SK-N-SH (cell line): ENCODE measurements at regions not wholly inside any gene's neighbourhood (a gene's known extent, or its start where the extent isn't known, plus 50 kb on each side); places are given as distances from the start of the nearest gene placed in this dataset.

Experiments
- CTCF ChIA-PET: fragments of 300-600, 350-600 bp; formaldehyde crosslinking; extraction: SDS; loops from one replicate; lab custom pipeline; 2021; lab: Yijun Ruan, JAX
- POLR2A ChIA-PET: fragments of 350-600 bp; sonication (Branson Sonifier 250); formaldehyde crosslinking; extraction: SDS; loops from one replicate; lab custom pipeline; 2020; ENCODE audit warnings: antibody characterized with exemption, inconsistent platforms; lab: Yijun Ruan, JAX
- DNase-seq: peaks from one replicate; pipeline ENCODE4 v3.0.0; 2012
- H2AFZ ChIP-seq: fragments of 200-600 bp; sonication (generic); 2 replicates; pipeline ENCODE4 v1.8.1; 2016; ENCODE audit warnings: antibody characterized with exemption, mild to moderate bottlenecking, low read depth
- H3F3A ChIP-seq: fragments of 200-600 bp; sonication (generic); replicated peaks from 2 replicates; pipeline ENCODE3; 2016; ENCODE audit warnings: antibody characterized with exemption, mild to moderate bottlenecking; ENCODE audit not compliant: insufficient read depth
- H3K27ac ChIP-seq, 2 experiments: fragments of 200-500 bp in 1 of 2; fragments of 200-600 bp in 1 of 2; sonication (Bioruptor generic) in 1 of 2; sonication (generic), shearing (Covaris generic) in 1 of 2; 2 replicates each; pipeline versions ENCODE4 v1.5.1 to v1.6.1; 2014 to 2016; ENCODE audit warnings: low read depth in 2 of 2, inconsistent platforms in 1 of 2, low read length in 1 of 2, mild to moderate bottlenecking in 1 of 2, mixed read lengths in 1 of 2
- H3K27me3 ChIP-seq: fragments of 200-600 bp; sonication (generic), shearing (Covaris generic); 2 replicates; pipeline ENCODE4 v1.6.1; 2016; ENCODE audit warnings: mixed run types; ENCODE audit not compliant: insufficient read depth
- H3K36me3 ChIP-seq, 2 experiments: fragments of 200-500 bp in 1 of 2; fragments of 200-600 bp in 1 of 2; sonication (Bioruptor generic) in 1 of 2; sonication (generic) in 1 of 2; replicated peaks in 1 of 2; 2 replicates each; pipeline versions ENCODE3 to v1.5.1; 2014 to 2016; ENCODE audit warnings: low read length in 1 of 2, mild to moderate bottlenecking in 1 of 2; ENCODE audit not compliant: insufficient read depth in 2 of 2, control insufficient read depth in 1 of 2
- H3K4me1 ChIP-seq, 2 experiments: fragments of 200-500 bp in 1 of 2; fragments of 200-600 bp in 1 of 2; sonication (Bioruptor generic) in 1 of 2; sonication (generic), shearing (Covaris generic) in 1 of 2; 2 replicates each; pipeline versions ENCODE4 v1.5.1 to v1.6.1; 2014 to 2016; ENCODE audit warnings: low read depth in 1 of 2, low read length in 1 of 2, mixed run types in 1 of 2; ENCODE audit not compliant: insufficient read depth in 2 of 2, control insufficient read depth in 1 of 2
- H3K4me2 ChIP-seq: fragments of 200-600 bp; sonication (generic), shearing (Covaris generic); 2 replicates; pipeline ENCODE4 v1.6.1; 2017; ENCODE audit warnings: mixed run types
- H3K4me3 ChIP-seq, 2 experiments: fragments of 200-500 bp in 1 of 2; fragments of 200-600 bp in 1 of 2; sonication (Bioruptor generic) in 1 of 2; sonication (generic), shearing (Covaris generic) in 1 of 2; 2 replicates each; pipeline versions ENCODE4 v1.5.1 to v1.8.1; 2014 to 2016; ENCODE audit warnings: low read depth in 2 of 2, inconsistent platforms in 1 of 2, low read length in 1 of 2, mild to moderate bottlenecking in 1 of 2, mixed read lengths in 1 of 2, moderate library complexity in 1 of 2
- H3K79me2 ChIP-seq: fragments of 200-600 bp; sonication (generic); 2 replicates; pipeline ENCODE4 v1.8.1; 2017; ENCODE audit warnings: mild to moderate bottlenecking; ENCODE audit not compliant: insufficient read depth
- H3K9ac ChIP-seq: fragments of 200-600 bp; sonication (generic); 2 replicates; pipeline ENCODE4 v1.6.1; 2017; ENCODE audit warnings: mixed run types
- H3K9me2 ChIP-seq: fragments of 200-600 bp; sonication (generic); 2 replicates; pipeline ENCODE4 v1.6.1; 2017; ENCODE audit warnings: mixed run types
- H3K9me3 ChIP-seq: fragments of 200-600 bp; sonication (generic); 2 replicates; pipeline ENCODE4 v1.6.1; 2017; ENCODE audit warnings: mixed run types, mild to moderate bottlenecking, moderate library complexity
- H4K20me1 ChIP-seq: fragments of 200-600 bp; sonication (generic); 2 replicates; pipeline ENCODE4 v1.6.1; 2017; ENCODE audit warnings: mild to moderate bottlenecking, mixed run types; ENCODE audit not compliant: insufficient read depth
- CHD2 ChIP-seq: fragments of 150-350 bp; IDR thresholded peaks from 2 replicates; pipeline ENCODE4 v1.6.1; 2018; ENCODE audit warnings: low read length; ENCODE audit not compliant: partially characterized antibody
- EP300 ChIP-seq, 2 experiments: IDR thresholded peaks; 2 replicates each; pipeline versions ENCODE4 v1.4.0 to v1.6.1; 2012; ENCODE audit warnings: borderline replicate concordance in 1 of 2, low read depth in 1 of 2, low read length in 1 of 2
- FOXM1 ChIP-seq: IDR thresholded peaks from 2 replicates; pipeline ENCODE4 v1.4.0; 2012; ENCODE audit warnings: low read depth, mild to moderate bottlenecking
- GABPA ChIP-seq: IDR thresholded peaks from 2 replicates; pipeline ENCODE4 v1.4.0; 2012; ENCODE audit warnings: low read depth, mild to moderate bottlenecking
- JUND ChIP-seq: IDR thresholded peaks from 2 replicates; pipeline ENCODE4 v1.4.0; 2012
- MXI1 ChIP-seq: IDR thresholded peaks from 2 replicates; pipeline ENCODE4 v1.6.1; 2012; ENCODE audit warnings: mild to moderate bottlenecking, low read depth, low read length, improper control_type of control experiment
- NRF1 ChIP-seq: IDR thresholded peaks from 2 replicates; pipeline ENCODE4 v1.6.1; 2012; ENCODE audit warnings: low read depth, mild to moderate bottlenecking, low read length
- POLR2AphosphoS5 ChIP-seq: IDR thresholded peaks from 2 replicates; pipeline ENCODE4 v1.6.1; 2012; ENCODE audit warnings: low read depth, low read length
- RAD21 ChIP-seq: IDR thresholded peaks from 2 replicates; pipeline ENCODE4 v1.6.1; 2012; ENCODE audit warnings: mild to moderate bottlenecking, low read length
- RCOR1 ChIP-seq: fragments of 150-350 bp; IDR thresholded peaks from 2 replicates; pipeline ENCODE4 v1.6.1; 2017; ENCODE audit warnings: antibody characterized with exemption, low read length
- RXRA ChIP-seq: IDR thresholded peaks from 2 replicates; pipeline ENCODE4 v1.4.0; 2012; ENCODE audit warnings: low read depth, mild to moderate bottlenecking, borderline replicate concordance
- TCF12 ChIP-seq: IDR thresholded peaks from 2 replicates; pipeline ENCODE4 v1.4.0; 2012
- YY1 ChIP-seq: IDR thresholded peaks from 2 replicates; pipeline ENCODE4 v1.4.0; 2012; ENCODE audit warnings: low read depth, mild to moderate bottlenecking
- TF ChIP-seq, protein P1 (sequence below): fragments of 150-350 bp; IDR thresholded peaks from 2 replicates; pipeline ENCODE4 v1.6.1; 2017; ENCODE audit warnings: antibody characterized with exemption, low read length, low read depth, borderline replicate concordance
- TF ChIP-seq, protein P2 (sequence below): IDR thresholded peaks from 2 replicates; pipeline ENCODE4 v1.4.0; 2012; ENCODE audit warnings: low read depth
- TF ChIP-seq, protein P3 (sequence below): IDR thresholded peaks from 2 replicates; pipeline ENCODE4 v1.4.0; 2012; ENCODE audit warnings: low read depth, borderline replicate concordance
- TF ChIP-seq, protein P4 (sequence below): IDR thresholded peaks from 2 replicates; pipeline ENCODE4 v1.4.0; 2012; ENCODE audit warnings: low read depth, borderline replicate concordance
- TF ChIP-seq, protein P5 (sequence below): IDR thresholded peaks from 2 replicates; pipeline ENCODE4; 2012

DNA sequence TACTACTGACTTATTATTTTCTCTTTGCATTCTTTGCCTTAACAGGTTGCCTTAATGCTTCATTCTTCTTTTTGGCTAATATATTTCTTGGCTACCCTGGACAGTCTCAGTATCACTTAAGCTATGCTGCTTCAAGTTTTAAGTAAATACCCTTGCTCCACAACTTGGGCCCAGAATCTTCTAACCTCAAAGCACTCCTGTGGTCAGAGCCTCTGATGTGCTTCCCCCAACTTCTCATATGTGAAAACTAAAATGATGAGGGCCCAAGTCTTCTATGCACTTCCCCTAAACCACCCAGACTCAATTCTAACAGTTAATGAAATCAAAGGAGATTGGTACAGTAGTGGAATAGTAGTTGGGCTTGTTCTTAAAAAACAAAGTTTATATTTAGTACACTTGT lies 314.1 kb downstream of the PLPP3 start:
- no peak for TF ChIP-seq GABPA
- TF ChIP-seq YY1 = no peak
- TF ChIP-seq TCF12 = no peak
- TF ChIP-seq FOXM1 = no peak
- no peak for TF ChIP-seq POLR2AphosphoS5
- no peak for TF ChIP-seq MXI1
- TF ChIP-seq, protein P1, sequence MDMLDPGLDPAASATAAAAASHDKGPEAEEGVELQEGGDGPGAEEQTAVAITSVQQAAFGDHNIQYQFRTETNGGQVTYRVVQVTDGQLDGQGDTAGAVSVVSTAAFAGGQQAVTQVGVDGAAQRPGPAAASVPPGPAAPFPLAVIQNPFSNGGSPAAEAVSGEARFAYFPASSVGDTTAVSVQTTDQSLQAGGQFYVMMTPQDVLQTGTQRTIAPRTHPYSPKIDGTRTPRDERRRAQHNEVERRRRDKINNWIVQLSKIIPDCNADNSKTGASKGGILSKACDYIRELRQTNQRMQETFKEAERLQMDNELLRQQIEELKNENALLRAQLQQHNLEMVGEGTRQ = no peak
- TF ChIP-seq, protein P2, sequence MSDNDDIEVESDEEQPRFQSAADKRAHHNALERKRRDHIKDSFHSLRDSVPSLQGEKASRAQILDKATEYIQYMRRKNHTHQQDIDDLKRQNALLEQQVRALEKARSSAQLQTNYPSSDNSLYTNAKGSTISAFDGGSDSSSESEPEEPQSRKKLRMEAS = no peak
- no peak for TF ChIP-seq CHD2
- TF ChIP-seq RCOR1 = no peak
- TF ChIP-seq RAD21 = no peak
- TF ChIP-seq NRF1 = no peak
- no peak for TF ChIP-seq RXRA
- TF ChIP-seq, protein P3, sequence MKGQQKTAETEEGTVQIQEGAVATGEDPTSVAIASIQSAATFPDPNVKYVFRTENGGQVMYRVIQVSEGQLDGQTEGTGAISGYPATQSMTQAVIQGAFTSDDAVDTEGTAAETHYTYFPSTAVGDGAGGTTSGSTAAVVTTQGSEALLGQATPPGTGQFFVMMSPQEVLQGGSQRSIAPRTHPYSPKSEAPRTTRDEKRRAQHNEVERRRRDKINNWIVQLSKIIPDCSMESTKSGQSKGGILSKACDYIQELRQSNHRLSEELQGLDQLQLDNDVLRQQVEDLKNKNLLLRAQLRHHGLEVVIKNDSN = no peak
- TF ChIP-seq JUND = no peak
- TF ChIP-seq, protein P4, sequence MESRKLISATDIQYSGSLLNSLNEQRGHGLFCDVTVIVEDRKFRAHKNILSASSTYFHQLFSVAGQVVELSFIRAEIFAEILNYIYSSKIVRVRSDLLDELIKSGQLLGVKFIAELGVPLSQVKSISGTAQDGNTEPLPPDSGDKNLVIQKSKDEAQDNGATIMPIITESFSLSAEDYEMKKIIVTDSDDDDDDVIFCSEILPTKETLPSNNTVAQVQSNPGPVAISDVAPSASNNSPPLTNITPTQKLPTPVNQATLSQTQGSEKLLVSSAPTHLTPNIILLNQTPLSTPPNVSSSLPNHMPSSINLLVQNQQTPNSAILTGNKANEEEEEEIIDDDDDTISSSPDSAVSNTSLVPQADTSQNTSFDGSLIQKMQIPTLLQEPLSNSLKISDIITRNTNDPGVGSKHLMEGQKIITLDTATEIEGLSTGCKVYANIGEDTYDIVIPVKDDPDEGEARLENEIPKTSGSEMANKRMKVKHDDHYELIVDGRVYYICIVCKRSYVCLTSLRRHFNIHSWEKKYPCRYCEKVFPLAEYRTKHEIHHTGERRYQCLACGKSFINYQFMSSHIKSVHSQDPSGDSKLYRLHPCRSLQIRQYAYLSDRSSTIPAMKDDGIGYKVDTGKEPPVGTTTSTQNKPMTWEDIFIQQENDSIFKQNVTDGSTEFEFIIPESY = no peak
- TF ChIP-seq, protein P5, sequence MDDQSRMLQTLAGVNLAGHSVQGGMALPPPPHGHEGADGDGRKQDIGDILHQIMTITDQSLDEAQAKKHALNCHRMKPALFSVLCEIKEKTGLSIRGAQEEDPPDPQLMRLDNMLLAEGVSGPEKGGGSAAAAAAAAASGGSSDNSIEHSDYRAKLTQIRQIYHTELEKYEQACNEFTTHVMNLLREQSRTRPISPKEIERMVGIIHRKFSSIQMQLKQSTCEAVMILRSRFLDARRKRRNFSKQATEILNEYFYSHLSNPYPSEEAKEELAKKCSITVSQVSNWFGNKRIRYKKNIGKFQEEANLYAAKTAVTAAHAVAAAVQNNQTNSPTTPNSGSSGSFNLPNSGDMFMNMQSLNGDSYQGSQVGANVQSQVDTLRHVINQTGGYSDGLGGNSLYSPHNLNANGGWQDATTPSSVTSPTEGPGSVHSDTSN = no peak
- TF ChIP-seq EP300 (IDR thresholded peaks at IDR 0.05; ENCODE audit: borderline replicate concordance in 1 of 2, low read depth in 1 of 2, low read length in 1 of 2) = no peak
- CTCF ChIA-PET = no interaction called here

More for the DNA sequence above, 314.1 kb downstream of the PLPP3 start:
- H2AFZ ChIP-seq = no peak overlapping the region
- no peaks in the 10 kb centered on the region for H4K20me1 ChIP-seq
- H3K27ac ChIP-seq = no peak overlapping the region
- POLR2A ChIA-PET = no interaction called here
- no peaks in the 10 kb centered on the region for H3K79me2 ChIP-seq
- DNase-seq = no peak
- H3K9me2 ChIP-seq = no peaks in the 10 kb centered on the region
- H3F3A ChIP-seq = no peaks in the 10 kb centered on the region
- H3K36me3 ChIP-seq = no peaks in the 10 kb centered on the region
- H3K9me3 ChIP-seq = no peaks in the 10 kb centered on the region
- H3K9ac ChIP-seq = no peak overlapping the region
- H3K27me3 ChIP-seq = no peaks in the 10 kb centered on the region
- H3K4me2 ChIP-seq = no peak overlapping the region
- H3K4me1 ChIP-seq = no peaks in the 10 kb centered on the region; a peak in 1 of 4 replicates
- no peak overlapping the region for H3K4me3 ChIP-seq
